Stimulated activated CD4-positive, alpha-beta T cell treated with anti-CD3 and anti-CD28 coated beads, TNF-alpha, amount 100 ng/mL, for 24 hours (primary cell): ENCODE measurements at regions not wholly inside any gene's neighbourhood (a gene's known extent, or its start where the extent isn't known, plus 50 kb on each side); places are given as distances from the start of the nearest gene placed in this dataset.

Experiments used
- DNase-seq, 3 experiments: peaks; one replicate each; pipeline ENCODE4 v3.0.0-alpha.2; 2020; ENCODE audit warnings: low read depth in 3 of 3

- DNase-seq = no peak
Observed at GRCh38 chr2:106709229-106709628, 176.7 kb downstream of the ST6GAL2 start.

GRCh38 chr2:106719222-106719621 is 166.7 kb downstream of the ST6GAL2 start:
- no peak for DNase-seq

GRCh38 chr2:106720026-106720425 is 165.9 kb downstream of the ST6GAL2 start:
- DNase-seq = no peak

- DNase-seq = no peak
Observed at GRCh38 chr2:106724301-106724794, 161.6 kb downstream of the ST6GAL2 start.

- DNase-seq = no peak
Observed at GRCh38 chr2:106734165-106734564, 151.8 kb downstream of the ST6GAL2 start.

GRCh38 chr2:106735807-106736206 is 150.2 kb downstream of the ST6GAL2 start:
- DNase-seq = no peak

- DNase-seq = no peak
Observed at GRCh38 chr2:106736221-106736620, 149.7 kb downstream of the ST6GAL2 start.

- no peak for DNase-seq
Observed at GRCh38 chr2:106745468-106745867, 140.5 kb downstream of the ST6GAL2 start.

- DNase-seq = no peak
Observed at GRCh38 chr2:106749823-106750222, 136.1 kb downstream of the ST6GAL2 start.
